KMS-11 (cell line): ENCODE measurements at regions not wholly inside any gene's neighbourhood (a gene's known extent, or its start where the extent isn't known, plus 50 kb on each side); places are given as distances from the start of the nearest gene placed in this dataset.

Experiments used
- H2AFZ ChIP-seq: fragments of 200-600 bp; sonication (generic); 2 replicates; pipeline ENCODE4 v1.6.1; 2016; ENCODE audit warnings: antibody characterized with exemption, mixed run types, low read depth
- H3K27ac ChIP-seq: fragments of 200-600 bp; sonication (generic); 2 replicates; pipeline ENCODE4 v1.6.1; 2016; ENCODE audit warnings: mild to moderate bottlenecking, mixed run types
- H3K27me3 ChIP-seq: fragments of 200-600 bp; sonication (generic); 2 replicates; pipeline ENCODE4 v1.6.1; 2017; ENCODE audit warnings: mild to moderate bottlenecking, low read depth, mixed run types, moderate library complexity; ENCODE audit not compliant: insufficient read depth
- H3K36me3 ChIP-seq: fragments of 200-600 bp; sonication (generic); 2 replicates; pipeline ENCODE4 v1.6.1; 2017; ENCODE audit warnings: mild to moderate bottlenecking, mixed run types; ENCODE audit not compliant: insufficient read depth
- H3K4me1 ChIP-seq: fragments of 200-600 bp; sonication (generic); 2 replicates; pipeline ENCODE4 v1.6.1; 2016; ENCODE audit warnings: mild to moderate bottlenecking, low read depth, mixed run types; ENCODE audit not compliant: poor library complexity, severe bottlenecking
- H3K4me2 ChIP-seq: fragments of 200-600 bp; sonication (generic); 2 replicates; pipeline ENCODE4 v1.7.0; 2016; ENCODE audit warnings: mild to moderate bottlenecking, mixed run types
- H3K4me3 ChIP-seq: fragments of 200-600 bp; sonication (generic); IDR thresholded peaks from 2 replicates; pipeline ENCODE4 v1.6.1; 2017; ENCODE audit warnings: low read depth, low read length, mixed read lengths; ENCODE audit not compliant: insufficient read depth
- H3K79me2 ChIP-seq: fragments of 200-600 bp; sonication (generic); 2 replicates; pipeline ENCODE4 v1.6.1; 2016; ENCODE audit warnings: low read depth, mixed run types; ENCODE audit not compliant: insufficient read depth
- H3K9ac ChIP-seq: fragments of 200-600 bp; sonication (generic); 2 replicates; pipeline ENCODE4 v1.6.1; 2016; ENCODE audit warnings: mild to moderate bottlenecking, mixed run types
- H4K20me1 ChIP-seq: fragments of 200-600 bp; sonication (generic); 2 replicates; pipeline ENCODE4 v1.6.1; 2016; ENCODE audit warnings: mild to moderate bottlenecking, mixed run types; ENCODE audit not compliant: insufficient read depth
- TF ChIP-seq, protein P1 (sequence below): fragments of 200-600 bp; sonication (generic); conservative IDR thresholded peaks from 2 replicates; pipeline ENCODE4 v1.6.1; 2017; ENCODE audit warnings: low read depth, mild to moderate bottlenecking, antibody characterized with exemption, low read length, moderate library complexity, mixed read lengths

DNA sequence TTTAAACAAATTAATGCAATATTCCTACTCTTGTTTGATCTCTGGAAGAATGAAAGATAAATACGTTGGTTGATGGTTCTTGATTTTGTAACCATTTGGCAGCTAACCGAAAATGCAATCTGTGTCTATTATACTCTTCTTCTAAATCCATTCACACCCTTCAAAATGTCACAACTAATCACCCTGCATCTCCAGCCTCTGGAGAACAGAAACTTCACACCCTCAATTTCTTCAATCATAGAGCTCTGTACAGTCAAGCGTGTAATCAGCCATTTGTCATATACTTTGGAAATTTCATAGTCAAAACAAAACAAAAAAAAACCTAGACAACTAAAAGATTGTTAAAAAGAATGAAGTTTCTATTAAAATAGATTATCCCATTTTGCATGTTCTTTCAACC, 1482.3 kb upstream of the LRRTM1 start:
- Histone ChIP-seq H3K27ac (no peak overlapping the region), H4K20me1 (no peaks in the 10 kb centered on the region), H3K4me3 (no peak overlapping the region), H3K27me3 (no peaks in the 10 kb centered on the region), H3K4me1 (no peaks in the 10 kb centered on the region), H3K9ac (no peak overlapping the region), H3K79me2 (no peaks in the 10 kb centered on the region), H3K36me3 (no peaks in the 10 kb centered on the region), H3K4me2 (no peak overlapping the region), H2AFZ (no peak overlapping the region)
- TF ChIP-seq, protein P1, sequence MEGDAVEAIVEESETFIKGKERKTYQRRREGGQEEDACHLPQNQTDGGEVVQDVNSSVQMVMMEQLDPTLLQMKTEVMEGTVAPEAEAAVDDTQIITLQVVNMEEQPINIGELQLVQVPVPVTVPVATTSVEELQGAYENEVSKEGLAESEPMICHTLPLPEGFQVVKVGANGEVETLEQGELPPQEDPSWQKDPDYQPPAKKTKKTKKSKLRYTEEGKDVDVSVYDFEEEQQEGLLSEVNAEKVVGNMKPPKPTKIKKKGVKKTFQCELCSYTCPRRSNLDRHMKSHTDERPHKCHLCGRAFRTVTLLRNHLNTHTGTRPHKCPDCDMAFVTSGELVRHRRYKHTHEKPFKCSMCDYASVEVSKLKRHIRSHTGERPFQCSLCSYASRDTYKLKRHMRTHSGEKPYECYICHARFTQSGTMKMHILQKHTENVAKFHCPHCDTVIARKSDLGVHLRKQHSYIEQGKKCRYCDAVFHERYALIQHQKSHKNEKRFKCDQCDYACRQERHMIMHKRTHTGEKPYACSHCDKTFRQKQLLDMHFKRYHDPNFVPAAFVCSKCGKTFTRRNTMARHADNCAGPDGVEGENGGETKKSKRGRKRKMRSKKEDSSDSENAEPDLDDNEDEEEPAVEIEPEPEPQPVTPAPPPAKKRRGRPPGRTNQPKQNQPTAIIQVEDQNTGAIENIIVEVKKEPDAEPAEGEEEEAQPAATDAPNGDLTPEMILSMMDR = no peak

- no peaks in the 10 kb centered on the region for H3K4me1 ChIP-seq
- H3K27ac ChIP-seq = no peak overlapping the region
- no peaks in the 10 kb centered on the region for H4K20me1 ChIP-seq
- H3K36me3 ChIP-seq = no peaks in the 10 kb centered on the region
- H2AFZ ChIP-seq = no peak overlapping the region
- TF ChIP-seq, protein P1 = no peak
- no peak overlapping the region for H3K4me2 ChIP-seq
- no peak overlapping the region for H3K4me3 ChIP-seq
- H3K27me3 ChIP-seq = no peaks in the 10 kb centered on the region
- no peaks in the 10 kb centered on the region for H3K79me2 ChIP-seq
- H3K9ac ChIP-seq = no peak overlapping the region
These were observed 1462.8 kb upstream of the LRRTM1 start for GRCh38 chr2:81767187-81767912.

GRCh38 chr2:81747481-81748070, 1443.0 kb upstream of the LRRTM1 start:
- TF ChIP-seq, protein P1 = no peak
- H3K36me3 ChIP-seq = no peaks in the 10 kb centered on the region
- H3K9ac ChIP-seq = no peak overlapping the region
- H3K4me3 ChIP-seq = no peak overlapping the region
- no peaks in the 10 kb centered on the region for H3K79me2 ChIP-seq
- no peak overlapping the region for H2AFZ ChIP-seq
- no peak overlapping the region for H3K27ac ChIP-seq
- H4K20me1 ChIP-seq = no peaks in the 10 kb centered on the region
- H3K27me3 ChIP-seq = no peaks in the 10 kb centered on the region
- H3K4me2 ChIP-seq = no peak overlapping the region
- no peaks in the 10 kb centered on the region for H3K4me1 ChIP-seq

GRCh38 chr2:81739966-81740365, 1435.4 kb upstream of the LRRTM1 start:
- TF ChIP-seq, protein P1 = no peak
- H3K4me1 ChIP-seq = no peaks in the 10 kb centered on the region
- no peak overlapping the region for H3K4me3 ChIP-seq
- H3K36me3 ChIP-seq = no peaks in the 10 kb centered on the region
- H3K9ac ChIP-seq = no peak overlapping the region
- no peaks in the 10 kb centered on the region for H3K79me2 ChIP-seq
- no peak overlapping the region for H3K4me2 ChIP-seq
- H3K27ac ChIP-seq = no peak overlapping the region
- H3K27me3 ChIP-seq = no peaks in the 10 kb centered on the region
- H4K20me1 ChIP-seq = no peaks in the 10 kb centered on the region
- H2AFZ ChIP-seq = no peak overlapping the region
